NCI-H187 treated with DMSO at 0.1 percent for 48 hours (cell line): ENCODE measurements at regions not wholly inside any gene's neighbourhood (a gene's known extent, or its start where the extent isn't known, plus 50 kb on each side); places are given as distances from the start of the nearest gene placed in this dataset.
"Not testable (repeated sequence)": the region's sequence is repeated elsewhere in the genome, so short reads cannot be mapped to it uniquely, and the experiment has no call there.

Experiments
- DNase-seq: peaks from one replicate; lab custom pipeline; 2025; lab: John Stamatoyannopoulos, UW

DNA sequence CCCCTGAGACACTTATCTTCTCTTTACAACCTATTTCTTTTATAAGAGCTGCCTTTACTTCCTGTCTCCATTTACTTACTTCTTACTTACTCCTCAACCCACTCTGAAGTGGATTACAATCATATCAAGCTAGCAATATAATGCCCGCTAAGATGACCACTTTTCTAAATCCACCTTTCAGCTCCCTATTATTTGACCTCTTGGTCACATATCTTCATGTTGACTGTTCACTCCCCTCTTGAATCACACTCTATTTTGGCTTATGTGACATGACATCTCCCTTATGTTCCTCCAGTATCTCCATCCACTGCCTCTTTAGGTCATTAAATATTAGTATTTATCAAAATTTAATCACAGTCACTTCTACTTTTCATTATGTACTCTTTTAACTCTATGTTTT lies 255.3 kb upstream of the TRPC7 start:
- no peak for DNase-seq

- no peak for DNase-seq
Observed at GRCh38 chr5:136620016-136620419, 254.7 kb upstream of the TRPC7 start.

- no peak for DNase-seq
Observed at GRCh38 chr5:136619556-136619955, 254.2 kb upstream of the TRPC7 start.

- no peak for DNase-seq
Observed at GRCh38 chr5:136615251-136616119, 250.1 kb upstream of the TRPC7 start.

GRCh38 chr5:136613230-136613629 lies 247.9 kb upstream of the TRPC7 start:
- no peak for DNase-seq

- no peak for DNase-seq
Observed at GRCh38 chr5:136605638-136606037, 240.3 kb upstream of the TRPC7 start.

DNA sequence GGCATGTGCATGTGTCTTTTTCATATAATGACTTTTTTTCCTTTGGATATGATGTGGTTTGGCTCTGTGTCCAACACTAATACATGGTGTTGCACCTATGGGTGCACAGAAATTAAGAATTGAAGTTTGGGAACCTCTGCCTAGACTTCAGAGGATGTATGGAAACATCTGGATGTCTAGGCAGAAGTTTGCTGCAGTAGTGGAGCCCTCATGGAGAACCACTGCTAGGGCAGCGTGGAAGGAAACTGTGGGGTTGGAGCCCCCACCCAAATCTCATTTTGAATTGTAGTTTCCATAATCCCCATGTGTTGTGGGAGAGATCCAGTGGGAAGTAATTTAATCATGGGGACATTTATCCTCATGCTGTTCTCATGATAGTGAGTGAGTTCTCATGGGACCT lies 235.0 kb upstream of the TRPC7 start:
- DNase-seq, result no peak

GRCh38 chr5:136598802-136599404 lies 233.6 kb upstream of the TRPC7 start:
- DNase-seq, result no peak

DNA sequence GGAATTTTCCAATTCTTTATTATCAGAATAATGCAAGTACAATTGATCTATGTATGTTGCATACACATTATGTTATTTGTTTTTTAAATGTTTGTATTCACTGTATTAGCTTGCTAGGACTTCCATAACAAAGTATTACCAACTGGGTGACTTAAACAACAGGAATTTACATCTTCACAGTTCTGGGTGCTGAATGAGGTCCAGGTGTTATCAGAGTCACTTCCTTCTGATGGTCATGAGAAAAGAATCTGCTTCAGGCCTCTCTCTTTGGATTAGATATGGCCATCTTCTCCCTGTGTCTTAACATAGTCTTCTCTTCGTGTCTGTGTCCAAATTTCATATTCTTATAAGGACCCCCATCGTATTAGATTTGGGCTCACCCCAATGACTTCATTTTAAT lies 229.1 kb upstream of the TRPC7 start:
- DNase-seq, result no peak

DNA sequence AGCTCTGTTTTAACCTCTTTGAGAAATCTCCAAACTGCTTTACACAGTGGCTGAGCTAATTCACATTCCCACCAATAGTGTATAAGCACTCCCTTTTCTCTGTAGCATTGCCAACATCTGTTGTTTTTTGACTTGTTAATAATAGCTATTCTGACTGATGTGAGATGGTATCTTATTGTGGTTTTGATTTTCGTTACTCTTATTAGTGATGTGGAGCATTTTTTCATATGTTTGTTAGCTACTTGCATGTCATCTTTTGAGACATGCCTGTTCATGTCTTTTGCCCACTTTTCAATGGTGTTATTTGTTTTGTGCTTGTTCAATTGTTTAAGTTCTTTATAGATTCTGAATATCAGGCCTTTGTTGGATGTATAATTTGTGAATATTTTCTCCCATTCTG lies 225.2 kb upstream of the TRPC7 start:
- DNase-seq, result no peak

DNA sequence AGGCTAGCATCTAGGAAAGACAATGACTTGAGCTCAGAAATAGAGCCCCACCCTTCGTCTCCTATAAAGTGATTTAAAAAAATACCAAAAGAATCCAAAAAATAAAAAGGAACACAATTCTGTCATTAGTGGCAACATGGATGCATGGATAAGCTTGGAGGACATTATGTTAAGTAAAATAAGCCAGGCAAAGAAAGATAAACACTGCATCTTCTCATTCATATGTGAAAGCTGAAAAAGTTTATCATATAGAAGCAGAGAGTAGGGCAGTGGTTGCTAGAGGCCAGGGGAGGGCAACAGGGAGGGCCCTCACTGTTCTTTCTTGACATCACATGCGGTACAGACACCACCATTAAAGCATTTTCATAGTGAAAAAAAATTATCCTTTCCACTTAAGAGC lies 220.9 kb upstream of the TRPC7 start:
- DNase-seq, result no peak

DNA sequence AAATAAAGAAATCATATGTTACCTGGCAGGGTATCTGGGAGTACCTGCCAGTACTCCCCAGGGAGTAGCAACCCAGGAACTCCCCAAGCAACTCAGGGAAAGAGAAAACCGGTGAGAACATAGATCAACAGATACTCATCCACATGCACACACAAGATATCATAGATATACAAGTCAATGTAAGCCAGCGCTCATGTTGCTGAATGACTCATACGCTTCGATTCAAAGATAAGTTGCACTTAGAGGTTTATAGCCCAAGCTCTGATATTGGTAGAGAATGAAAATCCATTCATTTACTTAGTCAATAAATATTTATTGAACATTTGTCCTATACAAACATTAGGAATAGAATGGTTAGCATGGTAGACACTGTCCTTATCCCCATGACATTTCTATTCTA lies 219.1 kb upstream of the TRPC7 start:
- no peak for DNase-seq

GRCh38 chr5:136579238-136579637 lies 213.9 kb upstream of the TRPC7 start:
- DNase-seq, result no peak

DNA sequence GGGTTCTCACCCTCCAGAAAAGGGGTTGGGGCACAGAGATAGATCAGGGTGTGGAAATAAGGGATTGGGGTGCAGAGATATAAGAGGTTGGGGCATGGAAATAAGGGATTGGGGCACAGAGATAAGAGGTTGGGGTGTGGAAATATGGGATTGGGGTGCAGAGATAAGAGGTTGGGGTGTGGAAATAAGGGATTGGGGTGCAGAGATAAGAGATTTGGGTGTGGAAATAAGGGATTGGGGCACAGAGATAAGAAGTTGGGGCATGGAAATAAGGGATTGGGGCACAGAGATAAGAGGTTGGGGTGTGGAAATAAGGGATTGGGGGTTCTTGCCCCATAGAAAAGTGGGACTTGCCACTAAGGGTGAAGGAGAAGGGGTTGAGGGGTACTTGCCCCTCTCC lies 204.5 kb upstream of the TRPC7 start:
- not testable (repeated sequence) for DNase-seq

GRCh38 chr5:136565457-136565856 lies 200.1 kb upstream of the TRPC7 start:
- not testable (repeated sequence) for DNase-seq

DNA sequence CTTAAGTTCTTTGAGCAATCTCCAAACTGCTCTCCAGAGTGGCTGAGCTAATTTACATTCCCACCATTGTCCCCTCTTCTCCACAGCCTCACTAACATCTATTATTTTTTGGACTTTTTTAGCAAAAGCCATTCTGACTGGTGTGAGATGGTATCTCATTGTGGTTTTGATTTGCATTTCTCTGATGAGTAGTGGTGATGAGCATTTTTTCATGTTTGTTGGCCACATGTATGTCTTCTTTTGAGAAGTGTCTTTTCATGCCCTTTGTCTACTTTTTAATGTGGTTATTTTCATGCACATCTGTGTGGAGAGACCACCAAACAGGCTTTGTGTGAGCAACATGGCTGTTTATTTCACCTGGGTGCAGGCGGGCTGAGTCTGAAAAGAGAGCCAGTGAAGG lies 199.7 kb upstream of the TRPC7 start:
- not testable (repeated sequence) for DNase-seq

GRCh38 chr5:136564431-136564830 lies 199.1 kb upstream of the TRPC7 start:
- not testable (repeated sequence) for DNase-seq

GRCh38 chr5:136563489-136563888 lies 198.1 kb upstream of the TRPC7 start:
- no peak for DNase-seq

DNA sequence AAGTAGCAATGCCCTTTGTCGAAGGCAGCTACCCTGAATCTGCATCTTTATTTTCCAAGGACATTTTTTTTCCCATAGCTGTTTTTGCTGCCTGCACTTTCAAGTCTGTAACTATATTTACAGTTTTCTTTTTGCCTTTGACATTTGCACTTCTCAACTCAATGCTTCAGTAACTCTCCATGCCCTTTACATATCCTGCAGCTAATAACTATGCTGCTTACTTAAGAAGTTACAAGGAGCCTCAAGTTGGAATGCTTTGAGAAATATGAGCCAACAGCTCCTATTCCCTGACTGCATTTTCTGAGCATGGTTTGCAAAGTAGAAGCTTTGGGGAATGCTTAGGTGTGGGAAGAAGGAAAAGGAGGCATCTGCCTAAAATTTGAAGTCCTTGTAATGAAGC lies 194.8 kb upstream of the TRPC7 start:
- no peak for DNase-seq

GRCh38 chr5:136559651-136560050 lies 194.3 kb upstream of the TRPC7 start:
- DNase-seq, result no peak

- DNase-seq, result not testable (repeated sequence)
Observed at GRCh38 chr5:136547096-136547495, 181.8 kb upstream of the TRPC7 start.

DNA sequence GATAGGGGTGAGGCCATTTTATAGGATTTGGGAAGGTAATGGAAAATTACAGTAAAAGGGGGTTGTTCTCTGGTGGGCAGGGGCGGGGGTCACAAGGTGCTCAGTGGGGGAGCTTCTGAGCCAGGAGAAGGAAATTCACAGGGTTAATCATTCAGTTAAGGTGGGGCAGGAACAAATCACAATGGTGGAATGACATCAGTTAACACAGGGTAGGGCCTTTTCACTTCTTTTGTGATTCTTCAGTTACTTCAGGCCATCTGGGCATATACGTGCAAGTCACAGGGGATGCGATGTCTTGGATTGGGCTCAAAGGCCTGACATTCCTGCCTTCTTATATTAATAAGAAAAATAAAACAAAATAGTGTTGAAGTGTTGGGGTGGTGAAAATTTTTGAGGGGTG lies 181.1 kb upstream of the TRPC7 start:
- not testable (repeated sequence) for DNase-seq

DNA sequence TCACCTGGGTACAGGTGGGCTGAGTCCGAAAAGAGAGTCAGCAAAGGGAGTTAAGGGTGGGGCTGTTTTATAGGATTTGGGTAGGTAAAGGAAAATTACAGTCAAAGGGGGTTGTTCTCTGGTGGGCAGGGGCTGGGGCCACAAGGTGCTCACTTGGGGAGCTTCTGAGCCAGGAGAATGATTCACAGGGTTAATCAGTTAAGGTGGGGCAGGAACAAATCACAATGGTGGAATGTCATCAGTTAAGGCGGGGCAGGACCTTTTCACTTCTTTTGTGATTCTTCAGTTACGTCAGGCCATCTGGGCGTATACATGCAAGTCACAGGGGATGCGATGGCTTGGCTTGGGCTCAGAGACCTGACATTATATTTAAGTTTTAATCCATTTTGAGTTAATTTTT lies 179.7 kb upstream of the TRPC7 start:
- not testable (repeated sequence) for DNase-seq

GRCh38 chr5:136538534-136538933 lies 173.2 kb upstream of the TRPC7 start:
- DNase-seq, result no peak
